Erythroblast (primary cell): ENCODE measurements at regions not wholly inside any gene's neighbourhood (a gene's known extent, or its start where the extent isn't known, plus 50 kb on each side); places are given as distances from the start of the nearest gene placed in this dataset.

Source experiments
- GATA1 ChIP-seq: IDR thresholded peaks from 2 replicates; pipeline ENCODE4 v1.6.1; 2011; ENCODE audit warnings: low read depth, mild to moderate bottlenecking, control low read depth, low read length, moderate library complexity
- POLR2A ChIP-seq: IDR thresholded peaks from 2 replicates; pipeline ENCODE4 v1.6.1; 2011; ENCODE audit warnings: mild to moderate bottlenecking, low read length

GRCh38 chr17:33633446-33633845, 340.4 kb upstream of the ASIC2 start:
- TF ChIP-seq POLR2A (no peak), GATA1 (no peak)
